CD14-positive monocyte (primary cell): ENCODE measurements at regions not wholly inside any gene's neighbourhood (a gene's known extent, or its start where the extent isn't known, plus 50 kb on each side); places are given as distances from the start of the nearest gene placed in this dataset.

Experiments
- DNase-seq, 3 donors: peaks; one replicate each; pipeline ENCODE4 v3.0.0-alpha.2; 2011 to 2022
- H2AFZ ChIP-seq: 2 replicates; pipeline ENCODE4 v1.6.0; 2012; ENCODE audit warnings: mild to moderate bottlenecking, low read depth, low read length, inconsistent platforms; ENCODE audit not compliant: insufficient read depth, poor library complexity, severe bottlenecking
- H3K27ac ChIP-seq, 2 donors: 1 replicate in 1 of 2; 2 replicates in 1 of 2; pipeline ENCODE4 v1.5.1; 2012 to 2013; ENCODE audit warnings: low read length in 2 of 2, control low read depth in 1 of 2, inconsistent platforms in 1 of 2, low read depth in 1 of 2, mild to moderate bottlenecking in 1 of 2
- H3K27me3 ChIP-seq, 2 donors: one replicate each; pipeline versions ENCODE4 v1.6.0 to v1.6.1; 2011 to 2013; ENCODE audit warnings: low read length in 2 of 2; ENCODE audit not compliant: control insufficient read depth in 2 of 2, insufficient read depth in 2 of 2
- H3K36me3 ChIP-seq, 2 donors: replicated peaks in 1 of 2; 1 replicate in 1 of 2; 2 replicates in 1 of 2; pipeline versions ENCODE4 v1.5.1 to v1.6.1; 2012 to 2013; ENCODE audit warnings: low read length in 2 of 2, control low read depth in 1 of 2, inconsistent platforms in 1 of 2, mild to moderate bottlenecking in 1 of 2; ENCODE audit not compliant: insufficient read depth in 2 of 2, control insufficient read depth in 1 of 2
- H3K4me1 ChIP-seq, 2 donors: 1 replicate in 1 of 2; 2 replicates in 1 of 2; pipeline versions ENCODE4 v1.5.1 to v1.6.1; 2012 to 2013; ENCODE audit warnings: low read length in 2 of 2, control low read depth in 1 of 2, inconsistent platforms in 1 of 2, mild to moderate bottlenecking in 1 of 2, moderate library complexity in 1 of 2; ENCODE audit not compliant: insufficient read depth in 2 of 2, control insufficient read depth in 1 of 2
- H3K4me2 ChIP-seq: replicated peaks from 2 replicates; pipeline ENCODE3; 2012; ENCODE audit warnings: low read length, moderate library complexity, mild to moderate bottlenecking; ENCODE audit not compliant: poor library complexity, severe bottlenecking; ENCODE audit errors: extremely low read depth
- H3K4me3 ChIP-seq, 3 experiments: fragments of 200-600 bp in 1 of 3; sonication (generic) in 1 of 3; replicated peaks in 1 of 3; 1 replicate in 2 of 3; 2 replicates in 1 of 3; pipeline ENCODE4 v1.5.1; 2011 to 2013; ENCODE audit warnings: low read length in 3 of 3, mild to moderate bottlenecking in 3 of 3, control low read depth in 2 of 3, low read depth in 2 of 3, inconsistent platforms in 1 of 3, moderate library complexity in 1 of 3
- H3K79me2 ChIP-seq: 2 replicates; pipeline ENCODE4 v1.6.0; 2012; ENCODE audit warnings: mild to moderate bottlenecking, control low read depth, inconsistent platforms, low read length, moderate library complexity; ENCODE audit not compliant: insufficient read depth
- H3K9ac ChIP-seq: 2 replicates; pipeline ENCODE4 v1.6.0; 2017; ENCODE audit warnings: low read length, mild to moderate bottlenecking; ENCODE audit not compliant: insufficient read depth, poor library complexity, severe bottlenecking
- H3K9me3 ChIP-seq, 2 donors: replicated peaks in 1 of 2; 1 replicate in 1 of 2; 2 replicates in 1 of 2; pipeline versions ENCODE4 v1.5.1 to v1.6.1; 2012 to 2013; ENCODE audit warnings: low read length in 2 of 2, control low read depth in 1 of 2; ENCODE audit not compliant: control insufficient read depth in 1 of 2, insufficient read depth in 1 of 2
- H4K20me1 ChIP-seq: 2 replicates; pipeline ENCODE4 v1.6.0; 2012; ENCODE audit warnings: mild to moderate bottlenecking, low read length, control low read depth, moderate library complexity; ENCODE audit not compliant: insufficient read depth
- H3K27ac Mint-ChIP-seq, 7 donors: one replicate each; pipeline ENCODE4 v1.8.0; 2020; ENCODE audit warnings: mild to moderate bottlenecking in 7 of 7, mixed read lengths in 7 of 7, moderate library complexity in 6 of 7, inconsistent platforms in 2 of 7
- H3K27me3 Mint-ChIP-seq, 3 donors: one replicate each; pipeline ENCODE4 v1.8.0; 2021 to 2022; ENCODE audit warnings: low read depth in 3 of 3, mild to moderate bottlenecking in 3 of 3, mixed read lengths in 3 of 3, moderate library complexity in 3 of 3, inconsistent platforms in 1 of 3
- H3K36me3 Mint-ChIP-seq, 2 donors: one replicate each; pipeline ENCODE4 v1.8.0; 2020; ENCODE audit warnings: mixed read lengths in 2 of 2, inconsistent platforms in 1 of 2, mild to moderate bottlenecking in 1 of 2
- H3K4me1 Mint-ChIP-seq: one replicate; pipeline ENCODE4 v1.8.0; 2020; ENCODE audit warnings: mild to moderate bottlenecking, mixed read lengths
- H3K4me3 Mint-ChIP-seq, 2 donors: one replicate each; pipeline ENCODE4 v1.8.0; 2020; ENCODE audit warnings: mild to moderate bottlenecking in 2 of 2, mixed read lengths in 2 of 2, moderate library complexity in 1 of 2
- H3K9me3 Mint-ChIP-seq, 7 donors: one replicate each; pipeline ENCODE4 v1.8.0; 2020 to 2022; ENCODE audit warnings: mixed read lengths in 7 of 7, mild to moderate bottlenecking in 6 of 7, moderate library complexity in 6 of 7, inconsistent platforms in 2 of 7
- WGBS: methylation state at CpG from one replicate; pipeline ENCODE4 v1.1.5; 2013; ENCODE audit warnings: missing lambda C conversion rate; ENCODE audit not compliant: insufficient coverage; 5-methylcytosine and 5-hydroxymethylcytosine counted together
- intact Hi-C, 2 donors: fragments of 100-400 bp; cut with micrococcal nuclease; formaldehyde crosslinking; loops; one replicate each; pipeline versions ENCODE4 v1.15.0 to v1.15.1; 2023
- TF ChIP-seq, protein P1 (sequence below): fragments of 200-600 bp; IDR thresholded peaks from one replicate; pipeline ENCODE4 v1.8.0; 2022; ENCODE audit warnings: antibody characterized with exemption, mild to moderate bottlenecking

DNA sequence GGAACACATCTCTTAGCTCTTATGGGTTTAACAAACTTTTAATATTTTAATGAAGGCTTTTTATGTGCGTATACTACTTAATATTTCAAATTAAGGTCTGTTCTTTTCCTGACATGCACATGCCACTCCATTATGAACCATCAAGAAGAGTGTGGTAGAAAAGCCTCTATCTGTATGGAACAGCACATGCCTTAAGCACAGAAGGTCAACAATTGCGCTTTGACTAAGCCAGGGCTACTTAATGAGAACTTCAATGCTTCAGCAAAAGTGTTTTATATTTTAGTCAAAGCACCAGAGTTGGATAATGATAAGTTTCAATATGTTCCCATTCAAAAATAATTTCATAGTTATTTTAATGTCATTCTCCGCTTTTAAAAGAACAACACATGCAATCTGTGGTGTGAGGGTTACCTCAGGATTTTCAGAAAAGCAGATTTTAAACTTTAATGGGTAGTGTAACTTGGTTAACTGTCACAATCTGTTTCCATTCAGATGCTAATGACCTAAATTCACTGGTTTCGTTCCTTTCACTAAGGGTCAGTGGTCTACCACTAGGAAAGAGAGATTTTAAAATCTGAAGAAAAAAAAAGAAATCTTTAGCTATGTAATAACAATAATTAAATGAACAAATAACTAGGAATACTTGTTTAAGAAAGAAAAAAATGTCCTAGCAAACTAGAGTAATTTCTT, 193.4 kb upstream of the NOVA1 start:
- no peak overlapping the region for H3K4me3 ChIP-seq
- 25% methylated on average over 1 of the region's 4 CpGs for WGBS
- H4K20me1 ChIP-seq = no peaks in the 10 kb centered on the region
- Mint-ChIP-seq H3K27me3 (no peaks in the 10 kb centered on the region), H3K4me1 (no peaks in the 10 kb centered on the region), H3K36me3 (no peaks in the 10 kb centered on the region), H3K4me3 (no peak overlapping the region), H3K27ac (no peak overlapping the region), H3K9me3 (peaks cover 0 to 3% (median 0%) of the 10 kb centered on the region in 7 donors)
- no peak overlapping the region for H2AFZ ChIP-seq
- TF ChIP-seq, protein P1, sequence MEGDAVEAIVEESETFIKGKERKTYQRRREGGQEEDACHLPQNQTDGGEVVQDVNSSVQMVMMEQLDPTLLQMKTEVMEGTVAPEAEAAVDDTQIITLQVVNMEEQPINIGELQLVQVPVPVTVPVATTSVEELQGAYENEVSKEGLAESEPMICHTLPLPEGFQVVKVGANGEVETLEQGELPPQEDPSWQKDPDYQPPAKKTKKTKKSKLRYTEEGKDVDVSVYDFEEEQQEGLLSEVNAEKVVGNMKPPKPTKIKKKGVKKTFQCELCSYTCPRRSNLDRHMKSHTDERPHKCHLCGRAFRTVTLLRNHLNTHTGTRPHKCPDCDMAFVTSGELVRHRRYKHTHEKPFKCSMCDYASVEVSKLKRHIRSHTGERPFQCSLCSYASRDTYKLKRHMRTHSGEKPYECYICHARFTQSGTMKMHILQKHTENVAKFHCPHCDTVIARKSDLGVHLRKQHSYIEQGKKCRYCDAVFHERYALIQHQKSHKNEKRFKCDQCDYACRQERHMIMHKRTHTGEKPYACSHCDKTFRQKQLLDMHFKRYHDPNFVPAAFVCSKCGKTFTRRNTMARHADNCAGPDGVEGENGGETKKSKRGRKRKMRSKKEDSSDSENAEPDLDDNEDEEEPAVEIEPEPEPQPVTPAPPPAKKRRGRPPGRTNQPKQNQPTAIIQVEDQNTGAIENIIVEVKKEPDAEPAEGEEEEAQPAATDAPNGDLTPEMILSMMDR = no peak
- H3K4me2 ChIP-seq = no peak overlapping the region
- H3K9me3 ChIP-seq = no peaks in the 10 kb centered on the region
- H3K27ac ChIP-seq = no peak overlapping the region
- H3K27me3 ChIP-seq = no peaks in the 10 kb centered on the region
- no peaks in the 10 kb centered on the region for H3K79me2 ChIP-seq
- no peaks in the 10 kb centered on the region for H3K4me1 ChIP-seq
- no peak overlapping the region for H3K9ac ChIP-seq
- no peak for DNase-seq
- H3K36me3 ChIP-seq = no peaks in the 10 kb centered on the region
- intact Hi-C loops = no loop called here

DNA sequence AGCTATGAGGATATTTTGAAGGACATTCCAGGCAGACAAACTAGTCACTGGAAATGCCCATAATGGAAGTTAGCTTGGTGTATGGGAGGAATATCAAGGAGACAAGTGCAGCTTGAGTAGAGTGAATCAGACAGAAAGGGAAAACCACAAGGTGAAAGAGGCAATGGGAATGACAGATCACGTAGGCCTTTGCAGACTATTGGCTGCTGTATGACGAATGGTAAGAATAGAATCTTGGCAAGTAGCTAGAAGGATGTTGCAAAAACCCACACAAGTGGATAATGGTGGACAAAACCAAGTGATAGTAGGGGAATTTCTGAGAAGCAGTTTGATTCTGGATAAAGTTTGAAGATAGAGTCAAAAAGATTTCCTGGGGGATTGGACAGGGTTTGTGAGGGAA, 196.9 kb upstream of the NOVA1 start:
- Mint-ChIP-seq H3K27me3 (no peaks in the 10 kb centered on the region), H3K27ac (no peak overlapping the region), H3K4me1 (no peaks in the 10 kb centered on the region), H3K36me3 (no peaks in the 10 kb centered on the region), H3K4me3 (no peak overlapping the region), H3K9me3 (peaks cover 0 to 4% (median 0%) of the 10 kb centered on the region in 7 donors)
- Histone ChIP-seq H3K4me2 (no peak overlapping the region), H3K27me3 (no peaks in the 10 kb centered on the region), H3K36me3 (no peaks in the 10 kb centered on the region), H2AFZ (no peak overlapping the region), H3K9ac (no peak overlapping the region), H3K27ac (no peak overlapping the region), H3K79me2 (no peaks in the 10 kb centered on the region), H4K20me1 (no peaks in the 10 kb centered on the region), H3K4me3 (no peak overlapping the region), H3K4me1 (no peaks in the 10 kb centered on the region), H3K9me3 (no peaks in the 10 kb centered on the region)
- TF ChIP-seq, protein P1 = no peak
- 56% methylated on average over 2 of the region's 2 CpGs for WGBS
- no peak for DNase-seq
- intact Hi-C loops = no loop called here
